GM12892 (cell line): ENCODE measurements at regions not wholly inside any gene's neighbourhood (a gene's known extent, or its start where the extent isn't known, plus 50 kb on each side); places are given as distances from the start of the nearest gene placed in this dataset.

Source experiments
- POLR2A ChIP-seq: IDR thresholded peaks from 2 replicates; pipeline ENCODE4 v1.6.1; 2011; ENCODE audit warnings: low read depth, low read length, control low read depth
- POLR2AphosphoS5 ChIP-seq: IDR thresholded peaks from 2 replicates; pipeline ENCODE4 v1.6.1; 2011; ENCODE audit warnings: low read depth, low read length, control low read depth

DNA sequence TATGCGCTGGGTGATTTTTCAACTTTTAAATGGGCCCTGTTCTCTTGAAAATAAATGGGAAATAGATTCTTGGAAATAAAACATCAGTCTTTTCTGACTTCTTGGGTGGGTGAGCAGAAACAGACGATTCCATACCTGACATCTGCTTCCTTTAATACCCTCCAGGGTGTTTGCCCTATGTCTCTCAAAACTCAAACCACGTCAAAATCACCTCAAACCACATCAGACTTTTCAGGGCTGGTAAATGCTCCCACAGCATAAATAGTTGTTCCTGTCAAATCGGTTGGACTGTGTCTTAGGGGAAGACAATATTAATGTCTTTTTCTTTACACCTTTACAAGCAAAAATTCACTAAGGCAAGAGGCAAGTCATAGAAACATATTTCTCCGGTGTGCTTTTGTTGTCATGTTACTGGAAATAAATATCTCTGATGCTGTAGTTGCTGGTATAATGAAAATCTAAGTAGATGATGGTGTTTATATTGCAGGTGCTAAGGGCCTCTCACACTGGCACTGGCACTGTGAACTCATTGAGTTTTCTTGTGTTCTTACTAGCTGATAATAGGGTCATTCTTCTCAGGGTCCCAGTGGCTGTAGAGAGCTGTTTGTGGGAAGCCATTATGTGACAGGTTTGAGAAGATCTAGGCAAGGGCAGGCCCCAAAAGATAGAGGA is 380.4 kb downstream of the RAPGEF2 start:
- TF ChIP-seq POLR2AphosphoS5 = no peak
- no peak for TF ChIP-seq POLR2A
